ENCODE measurements at regions not wholly inside any gene's neighbourhood (a gene's known extent, or its start where the extent isn't known, plus 50 kb on each side); places are given as distances from the start of the nearest gene placed in this dataset.

- no peaks in the 10 kb centered on the region for H3K27me3 ChIP-seq
- H3K4me3 ChIP-seq = no peak overlapping the region
- DNase-seq = no peak
- 82 to 91% (median 85%) methylated on average over 2 of the region's 2 CpGs for WGBS, 4 donors
- intact Hi-C loops (cut with DNase I) = no loop called here
- no peak overlapping the region for H3K27ac ChIP-seq
- no peak for TF ChIP-seq POLR2A (IDR thresholded peaks at IDR 0.05)
- no peak for TF ChIP-seq CTCF (IDR thresholded peaks at IDR 0.05)
- no peaks in the 10 kb centered on the region for H3K9me3 ChIP-seq (replicated peaks in 1 of 3)
- H3K36me3 ChIP-seq (replicated peaks in 1 of 2) = no peaks in the 10 kb centered on the region
- peaks cover 0 to 11% of the 10 kb centered on the region in 2 donors for H3K4me1 ChIP-seq (replicated peaks in 1 of 2)
Measured at GRCh38 chr1:83512373-83513193, 486.3 kb downstream of the TTLL7 start.

- no peak for TF ChIP-seq POLR2A (IDR thresholded peaks at IDR 0.05)
- 28 to 44% (median 39%) methylated on average over 2 of the region's 2 CpGs for WGBS, 4 donors
- no peak for DNase-seq
- no peaks in the 10 kb centered on the region for H3K27me3 ChIP-seq
- H3K4me1 ChIP-seq (replicated peaks in 1 of 2) = peaks cover 0 to 11% of the 10 kb centered on the region in 2 donors
- no peaks in the 10 kb centered on the region for H3K9me3 ChIP-seq (replicated peaks in 1 of 3)
- intact Hi-C loops (cut with DNase I) = no loop called here
- no peak overlapping the region for H3K4me3 ChIP-seq
- no peaks in the 10 kb centered on the region for H3K36me3 ChIP-seq (replicated peaks in 1 of 2)
- no peak overlapping the region for H3K27ac ChIP-seq
Measured at GRCh38 chr1:83511146-83511726, 487.7 kb downstream of the TTLL7 start.

- intact Hi-C loops (cut with DNase I) = no loop called here
- peaks cover 0 to 11% of the 10 kb centered on the region in 2 donors for H3K4me1 ChIP-seq (replicated peaks in 1 of 2)
- peak overlapping the region in 1 of 5 donors; percentile 50 for H3K27ac ChIP-seq
- no peaks in the 10 kb centered on the region for H3K9me3 ChIP-seq (replicated peaks in 1 of 3)
- H3K27me3 ChIP-seq = no peaks in the 10 kb centered on the region
- 27 to 69% (median 49%) methylated on average over 2 of the region's 2 CpGs for WGBS, 4 donors
- no peak for TF ChIP-seq POLR2A (IDR thresholded peaks at IDR 0.05)
- no peak for TF ChIP-seq CTCF (IDR thresholded peaks at IDR 0.05)
- DNase-seq = no peak
- H3K4me3 ChIP-seq = no peak overlapping the region
- no peaks in the 10 kb centered on the region for H3K36me3 ChIP-seq (replicated peaks in 1 of 2)
Measured at GRCh38 chr1:83509301-83509781, 489.6 kb downstream of the TTLL7 start.

GRCh38 chr1:83508485-83509151, 490.3 kb downstream of the TTLL7 start:
- TF ChIP-seq POLR2A (IDR thresholded peaks at IDR 0.05) = no peak
- TF ChIP-seq CTCF (IDR thresholded peaks at IDR 0.05) = no peak
- Histone ChIP-seq H3K36me3 (replicated peaks in 1 of 2) (no peaks in the 10 kb centered on the region), H3K4me3 (no peak overlapping the region), H3K27me3 (no peaks in the 10 kb centered on the region), H3K9me3 (replicated peaks in 1 of 3) (no peaks in the 10 kb centered on the region), H3K27ac (peak overlapping the region in 1 of 5 donors; percentile 50), H3K4me1 (replicated peaks in 1 of 2) (peaks cover 0 to 11% of the 10 kb centered on the region in 2 donors)
- peak in 3 of 7 donors; percentile 5 to 51 (median 20) for DNase-seq
- intact Hi-C loops (cut with DNase I) = no loop called here
- WGBS, 4 donors = 48 to 52% (median 51%) methylated on average over 3 of the region's 3 CpGs

All from adrenal gland (tissue), 9 donors.